ENCODE measurements at regions not wholly inside any gene's neighbourhood (a gene's known extent, or its start where the extent isn't known, plus 50 kb on each side); places are given as distances from the start of the nearest gene placed in this dataset.

DNA sequence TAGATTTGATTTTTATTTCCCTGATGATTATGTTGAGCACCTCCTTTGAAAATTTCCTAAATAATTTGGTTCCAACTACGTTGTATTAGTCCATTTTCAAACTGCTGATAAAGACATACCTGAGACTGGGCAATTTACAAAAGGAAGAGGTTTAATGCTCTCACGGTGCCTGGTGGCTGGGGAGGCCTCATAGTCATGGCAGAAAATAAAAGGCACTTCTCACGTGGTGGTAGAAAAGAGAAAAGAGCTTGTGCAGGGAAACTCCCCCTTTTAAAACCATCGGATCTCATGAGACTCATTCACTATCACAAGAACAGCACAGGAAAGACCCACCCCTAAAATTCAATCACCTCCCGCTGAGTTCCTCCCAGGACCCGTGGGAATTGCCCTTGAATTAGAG lies 372.3 kb downstream of the RPL10L start (continued):
- TF ChIP-seq PHF8 (IDR thresholded peaks at IDR 0.05; ENCODE audit: borderline replicate concordance, low read depth) (no peak), FOSB (CRISPR knock-in tag; IDR thresholded peaks at IDR 0.05) (no peak), BHLHE40 (IDR thresholded peaks at IDR 0.05; ENCODE audit: low read depth, low read length) (no peak)
- TF ChIP-seq, protein P1, sequence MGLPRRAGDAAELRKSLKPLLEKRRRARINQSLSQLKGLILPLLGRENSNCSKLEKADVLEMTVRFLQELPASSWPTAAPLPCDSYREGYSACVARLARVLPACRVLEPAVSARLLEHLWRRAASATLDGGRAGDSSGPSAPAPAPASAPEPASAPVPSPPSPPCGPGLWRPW (IDR thresholded peaks at IDR 0.05) = no peak

DNA sequence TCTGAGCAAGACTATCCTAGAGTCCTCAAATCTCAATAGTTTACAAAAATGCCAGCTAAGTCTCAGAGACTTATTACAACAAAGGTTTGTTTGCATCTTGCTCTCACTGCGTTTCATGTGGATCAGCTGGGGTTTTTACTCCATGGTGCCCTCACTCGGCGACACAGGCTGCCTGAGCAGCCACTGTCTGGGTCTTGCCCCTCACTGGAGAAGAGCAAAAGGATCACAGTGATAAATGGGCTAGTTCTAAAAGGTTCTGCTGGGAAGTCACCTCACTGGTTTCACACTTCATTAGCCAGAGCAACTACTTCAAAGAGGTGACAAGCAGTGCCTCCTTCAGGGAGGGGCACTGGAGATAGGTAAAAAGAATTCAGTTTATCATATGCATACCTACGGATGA lies 392.0 kb downstream of the RPL10L start:
- DNase-seq (ENCODE audit: low read depth in 1 of 2, low spot score in 1 of 2) (peak in 1 of 2 experiments; percentile 1), ATAC-seq (no peak), FAIRE-seq (no peak)
- no peak overlapping the region for H3K4me2 ChIP-seq
- under 1% methylated on average over 4 of the region's 4 CpGs for WGBS (ENCODE audit: missing lambda C conversion rate)
- H3K9me3 ChIP-seq = no peaks in the 10 kb centered on the region; the same call in 2 of the 3 replicates
- ChIA-PET CTCF (no interaction called here), POLR2A (no interaction called here)
- TF ChIP-seq KDM5A (IDR thresholded peaks at IDR 0.05) (no peak), FOSL2 (IDR thresholded peaks at IDR 0.05) (no peak), FOSL2 (CRISPR knock-in tag; IDR thresholded peaks at IDR 0.05) (no peak), JUNB (IDR thresholded peaks at IDR 0.05) (no peak), NFE2L2 (conservative IDR thresholded peaks at IDR 0.05; ENCODE audit: low read length) (no peak), PHF8 (IDR thresholded peaks at IDR 0.05; ENCODE audit: borderline replicate concordance, low read depth) (no peak)
- TF ChIP-seq, protein P2, sequence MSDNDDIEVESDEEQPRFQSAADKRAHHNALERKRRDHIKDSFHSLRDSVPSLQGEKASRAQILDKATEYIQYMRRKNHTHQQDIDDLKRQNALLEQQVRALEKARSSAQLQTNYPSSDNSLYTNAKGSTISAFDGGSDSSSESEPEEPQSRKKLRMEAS (IDR thresholded peaks at IDR 0.05) = no peak
- TF ChIP-seq, protein P3, sequence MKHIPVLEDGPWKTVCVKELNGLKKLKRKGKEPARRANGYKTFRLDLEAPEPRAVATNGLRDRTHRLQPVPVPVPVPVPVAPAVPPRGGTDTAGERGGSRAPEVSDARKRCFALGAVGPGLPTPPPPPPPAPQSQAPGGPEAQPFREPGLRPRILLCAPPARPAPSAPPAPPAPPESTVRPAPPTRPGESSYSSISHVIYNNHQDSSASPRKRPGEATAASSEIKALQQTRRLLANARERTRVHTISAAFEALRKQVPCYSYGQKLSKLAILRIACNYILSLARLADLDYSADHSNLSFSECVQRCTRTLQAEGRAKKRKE (CRISPR knock-in tag; IDR thresholded peaks at IDR 0.05; ENCODE audit: low read depth) = no peak
- TF ChIP-seq, protein P4, sequence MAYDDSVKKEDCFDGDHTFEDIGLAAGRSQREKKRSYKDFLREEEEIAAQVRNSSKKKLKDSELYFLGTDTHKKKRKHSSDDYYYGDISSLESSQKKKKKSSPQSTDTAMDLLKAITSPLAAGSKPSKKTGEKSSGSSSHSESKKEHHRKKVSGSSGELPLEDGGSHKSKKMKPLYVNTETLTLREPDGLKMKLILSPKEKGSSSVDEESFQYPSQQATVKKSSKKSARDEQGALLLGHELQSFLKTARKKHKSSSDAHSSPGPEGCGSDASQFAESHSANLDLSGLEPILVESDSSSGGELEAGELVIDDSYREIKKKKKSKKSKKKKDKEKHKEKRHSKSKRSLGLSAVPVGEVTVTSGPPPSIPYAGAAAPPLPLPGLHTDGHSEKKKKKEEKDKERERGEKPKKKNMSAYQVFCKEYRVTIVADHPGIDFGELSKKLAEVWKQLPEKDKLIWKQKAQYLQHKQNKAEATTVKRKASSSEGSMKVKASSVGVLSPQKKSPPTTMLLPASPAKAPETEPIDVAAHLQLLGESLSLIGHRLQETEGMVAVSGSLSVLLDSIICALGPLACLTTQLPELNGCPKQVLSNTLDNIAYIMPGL (CRISPR knock-in tag; IDR thresholded peaks at IDR 0.05; ENCODE audit: borderline replicate concordance) = no peak
- TF ChIP-seq, protein P5, sequence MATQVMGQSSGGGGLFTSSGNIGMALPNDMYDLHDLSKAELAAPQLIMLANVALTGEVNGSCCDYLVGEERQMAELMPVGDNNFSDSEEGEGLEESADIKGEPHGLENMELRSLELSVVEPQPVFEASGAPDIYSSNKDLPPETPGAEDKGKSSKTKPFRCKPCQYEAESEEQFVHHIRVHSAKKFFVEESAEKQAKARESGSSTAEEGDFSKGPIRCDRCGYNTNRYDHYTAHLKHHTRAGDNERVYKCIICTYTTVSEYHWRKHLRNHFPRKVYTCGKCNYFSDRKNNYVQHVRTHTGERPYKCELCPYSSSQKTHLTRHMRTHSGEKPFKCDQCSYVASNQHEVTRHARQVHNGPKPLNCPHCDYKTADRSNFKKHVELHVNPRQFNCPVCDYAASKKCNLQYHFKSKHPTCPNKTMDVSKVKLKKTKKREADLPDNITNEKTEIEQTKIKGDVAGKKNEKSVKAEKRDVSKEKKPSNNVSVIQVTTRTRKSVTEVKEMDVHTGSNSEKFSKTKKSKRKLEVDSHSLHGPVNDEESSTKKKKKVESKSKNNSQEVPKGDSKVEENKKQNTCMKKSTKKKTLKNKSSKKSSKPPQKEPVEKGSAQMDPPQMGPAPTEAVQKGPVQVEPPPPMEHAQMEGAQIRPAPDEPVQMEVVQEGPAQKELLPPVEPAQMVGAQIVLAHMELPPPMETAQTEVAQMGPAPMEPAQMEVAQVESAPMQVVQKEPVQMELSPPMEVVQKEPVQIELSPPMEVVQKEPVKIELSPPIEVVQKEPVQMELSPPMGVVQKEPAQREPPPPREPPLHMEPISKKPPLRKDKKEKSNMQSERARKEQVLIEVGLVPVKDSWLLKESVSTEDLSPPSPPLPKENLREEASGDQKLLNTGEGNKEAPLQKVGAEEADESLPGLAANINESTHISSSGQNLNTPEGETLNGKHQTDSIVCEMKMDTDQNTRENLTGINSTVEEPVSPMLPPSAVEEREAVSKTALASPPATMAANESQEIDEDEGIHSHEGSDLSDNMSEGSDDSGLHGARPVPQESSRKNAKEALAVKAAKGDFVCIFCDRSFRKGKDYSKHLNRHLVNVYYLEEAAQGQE (IDR thresholded peaks at IDR 0.05) = no peak
- no peak overlapping the region for H3K4me3 ChIP-seq
- no peak overlapping the region for H3K27ac ChIP-seq
- no peaks in the 10 kb centered on the region for H3K4me1 ChIP-seq

DNA sequence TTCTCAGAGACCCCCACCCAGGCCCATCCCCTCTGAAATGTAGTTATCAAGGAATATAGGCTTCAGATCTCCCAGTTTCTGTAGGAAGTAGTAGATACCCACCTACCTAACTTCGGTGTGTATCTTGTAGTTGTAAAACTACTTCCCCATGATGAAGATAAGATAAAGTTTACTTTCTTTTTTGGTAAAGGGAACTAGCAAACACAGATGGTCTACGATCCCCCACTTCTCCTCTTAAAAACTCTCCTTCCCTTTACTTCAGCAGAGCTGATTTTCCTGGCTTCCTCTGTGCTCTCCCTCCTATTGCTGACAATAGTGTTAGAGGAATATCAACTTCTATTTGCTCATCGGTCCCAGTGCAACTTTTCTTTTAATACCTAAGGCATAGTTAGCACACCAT lies 395.2 kb downstream of the RPL10L start:
- H3K4me2 ChIP-seq = no peak overlapping the region
- 3% methylated on average over 3 of the region's 3 CpGs for WGBS (ENCODE audit: missing lambda C conversion rate)
- FAIRE-seq = no peak
- ATAC-seq = no peak
- H3K4me1 ChIP-seq = no peaks in the 10 kb centered on the region
- POLR2A ChIA-PET = no interaction called here
- no peaks in the 10 kb centered on the region; the same call in 2 of the 3 replicates for H3K9me3 ChIP-seq
- CTCF ChIA-PET = no interaction called here
- DNase-seq (ENCODE audit: low read depth in 1 of 2, low spot score in 1 of 2) = no peak
- H3K27ac ChIP-seq = no peak overlapping the region
- TF ChIP-seq KDM1A (IDR thresholded peaks at IDR 0.05; ENCODE audit: low read depth) (no peak), GATA3 (IDR thresholded peaks at IDR 0.05; ENCODE audit: borderline replicate concordance) (no peak)
- H3K4me3 ChIP-seq = no peak overlapping the region

Measured in A549 (cell line).